HG03558 (cell line): ENCODE measurements at regions not wholly inside any gene's neighbourhood (a gene's known extent, or its start where the extent isn't known, plus 50 kb on each side); places are given as distances from the start of the nearest gene placed in this dataset.

Experiments used
- ATAC-seq: cut with Tn5 transposase; IDR thresholded peaks from one replicate; pipeline ENCODE4 v1.9.1; 2021; ENCODE audit warnings: moderate number of reproducible peaks; ENCODE audit not compliant: unreplicated experiment; ENCODE audit errors: extremely low read depth

- no peak for ATAC-seq
Observed at GRCh38 chr3:61497463-61497862, 63.9 kb upstream of the PTPRG start.

DNA sequence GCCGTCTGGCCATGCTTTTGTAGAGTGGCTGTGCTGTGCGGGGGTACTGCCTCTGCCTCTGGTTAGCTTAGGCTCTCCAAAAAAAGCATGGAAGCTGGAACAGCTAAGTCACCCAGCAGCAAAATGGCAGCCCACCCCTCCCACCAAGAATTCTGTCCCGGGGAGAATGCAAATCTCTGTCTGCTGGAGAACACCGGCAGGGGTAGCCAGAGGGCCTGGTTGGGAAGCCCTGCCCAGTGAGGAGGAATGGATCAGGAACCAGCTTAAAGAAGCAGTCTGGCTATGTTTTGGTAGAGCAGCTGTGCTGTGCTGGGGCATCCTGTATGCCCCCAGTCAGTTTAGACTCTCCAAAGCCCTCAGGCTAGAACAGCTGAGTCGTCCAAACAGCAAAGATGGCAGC, 56.2 kb upstream of the PTPRG start:
- no peak for ATAC-seq

DNA sequence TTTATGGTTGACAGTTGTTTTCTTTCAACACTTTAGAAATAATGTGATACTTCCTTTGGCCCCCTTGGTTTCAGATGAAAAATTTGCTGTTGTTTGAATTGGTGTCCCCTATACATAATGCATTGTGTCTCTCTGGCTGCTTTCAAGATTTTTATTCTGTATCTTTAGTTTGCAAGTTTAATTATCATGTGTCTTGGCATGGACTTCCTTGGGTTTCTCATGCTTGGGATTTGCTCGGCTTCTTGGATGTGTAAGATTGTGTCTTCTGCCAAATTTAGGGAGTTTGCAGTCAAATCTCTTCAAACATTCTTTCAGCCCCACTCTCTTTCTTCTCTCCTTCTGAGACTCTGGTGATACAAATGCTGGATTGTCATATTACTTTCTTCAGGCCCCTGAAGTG, 53.4 kb upstream of the PTPRG start:
- ATAC-seq: no peak
